ENCODE measurements at regions not wholly inside any gene's neighbourhood (a gene's known extent, or its start where the extent isn't known, plus 50 kb on each side); places are given as distances from the start of the nearest gene placed in this dataset.
"Not testable (repeated sequence)": the region's sequence is repeated elsewhere in the genome, so short reads cannot be mapped to it uniquely, and the experiment has no call there.

GRCh38 chr9:79489261-79490000 is 82.3 kb upstream of the TLE4 start:
- Histone ChIP-seq H3K27ac (no peak overlapping the region), H3K4me3 (no peak overlapping the region), H3K27me3 (no peaks in the 10 kb centered on the region), H3K4me1 (no peaks in the 10 kb centered on the region), H3K9me3 (no peaks in the 10 kb centered on the region), H3K36me3 (no peaks in the 10 kb centered on the region)
- TF ChIP-seq POLR2A (IDR thresholded peaks at IDR 0.05) (no peak), CTCF (IDR thresholded peaks at IDR 0.05) (no peak)
- intact Hi-C loops (cut with DNase I; ENCODE audit: low total_unique reads) = no loop called here
- DNase-seq = no peak

DNA sequence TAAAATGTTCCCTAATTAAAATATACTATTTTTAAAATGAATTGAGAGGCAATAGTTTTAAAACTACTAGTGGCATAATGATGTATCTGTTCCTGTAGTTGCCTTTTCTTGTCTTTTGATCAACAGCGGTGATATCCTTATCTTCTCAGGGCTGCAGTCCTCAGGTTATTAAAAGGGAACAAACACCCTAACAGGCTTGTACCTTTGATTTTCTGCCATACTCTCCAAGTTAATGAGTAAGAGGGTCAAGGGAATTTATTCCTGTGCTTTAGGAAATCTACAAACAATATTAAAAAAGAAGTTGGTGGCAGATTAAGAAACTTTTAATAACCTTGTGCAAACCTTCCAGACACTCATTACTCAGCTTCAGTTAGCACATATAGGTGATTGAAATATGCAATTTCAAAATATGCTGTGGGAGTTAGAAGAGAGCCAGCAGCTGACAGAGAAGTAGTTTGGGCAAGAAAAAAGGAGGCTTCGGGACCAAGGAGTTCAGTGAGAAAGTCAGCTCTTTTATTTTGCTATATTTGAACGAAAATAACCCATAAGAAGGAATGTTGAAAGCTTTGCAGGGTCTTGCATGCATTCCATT is 81.0 kb upstream of the TLE4 start:
- no peak overlapping the region for H3K27ac ChIP-seq
- H3K27me3 ChIP-seq = no peaks in the 10 kb centered on the region
- intact Hi-C loops (cut with DNase I; ENCODE audit: low total_unique reads) = no loop called here
- no peaks in the 10 kb centered on the region for H3K9me3 ChIP-seq
- no peaks in the 10 kb centered on the region for H3K4me1 ChIP-seq
- H3K4me3 ChIP-seq = no peak overlapping the region
- TF ChIP-seq CTCF (IDR thresholded peaks at IDR 0.05) (no peak), POLR2A (IDR thresholded peaks at IDR 0.05) (no peak)
- DNase-seq = no peak
- H3K36me3 ChIP-seq = no peaks in the 10 kb centered on the region

DNA sequence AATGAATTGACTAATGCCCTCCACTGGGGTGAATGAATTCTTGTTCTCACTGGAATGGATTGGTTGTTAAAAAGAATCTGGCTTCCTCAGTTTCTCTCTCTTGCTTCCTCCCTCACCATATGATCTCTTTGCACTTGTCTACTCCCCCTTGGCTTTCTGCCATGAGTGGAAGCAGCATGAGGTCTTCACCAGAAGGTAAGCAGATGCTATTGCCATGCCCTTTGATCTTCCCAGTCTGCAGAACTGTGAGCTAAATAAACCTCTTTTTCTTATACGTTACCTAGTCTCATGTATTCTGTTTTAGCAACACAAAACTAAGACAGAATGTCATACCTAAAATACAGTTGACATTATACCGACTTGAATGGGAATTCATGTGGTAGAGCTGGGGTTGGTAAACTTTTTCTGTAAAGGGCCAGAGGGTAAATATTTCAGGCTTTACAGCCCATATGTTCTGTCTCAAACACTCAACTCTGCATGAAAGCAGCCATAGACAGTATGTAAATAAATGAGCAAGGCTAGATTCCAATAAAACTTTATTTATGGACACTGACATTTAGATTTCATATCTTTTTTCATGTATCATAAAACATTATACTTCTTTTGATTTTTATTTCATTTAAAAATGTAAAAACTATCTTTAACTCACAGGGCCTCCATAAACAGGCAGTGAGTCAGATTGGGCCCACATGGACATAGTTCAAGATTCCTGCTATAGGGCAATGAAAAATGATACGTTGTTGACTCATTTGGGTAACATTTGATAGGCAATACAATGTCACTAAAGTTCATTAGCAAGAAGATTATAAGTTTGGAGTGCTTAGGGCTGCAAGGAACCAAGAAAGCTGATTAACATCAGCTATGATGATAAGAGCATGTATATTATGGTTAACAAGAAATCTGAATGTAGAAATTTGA is 79.4 kb upstream of the TLE4 start:
- intact Hi-C loops (cut with DNase I; ENCODE audit: low total_unique reads) = no loop called here
- no peak for DNase-seq
- TF ChIP-seq POLR2A (IDR thresholded peaks at IDR 0.05) (no peak), CTCF (IDR thresholded peaks at IDR 0.05) (no peak)
- Histone ChIP-seq H3K27ac (no peak overlapping the region), H3K4me1 (no peaks in the 10 kb centered on the region), H3K27me3 (no peaks in the 10 kb centered on the region), H3K4me3 (no peak overlapping the region), H3K36me3 (no peaks in the 10 kb centered on the region), H3K9me3 (no peaks in the 10 kb centered on the region)

GRCh38 chr9:79500196-79500864 is 71.4 kb upstream of the TLE4 start:
- H3K36me3 ChIP-seq; intact Hi-C loops (cut with DNase I; ENCODE audit: low total_unique reads); DNase-seq; H3K9me3 ChIP-seq; H3K4me1 ChIP-seq; H3K4me3 ChIP-seq; H3K27me3 ChIP-seq; H3K27ac ChIP-seq: not testable (repeated sequence)

DNA sequence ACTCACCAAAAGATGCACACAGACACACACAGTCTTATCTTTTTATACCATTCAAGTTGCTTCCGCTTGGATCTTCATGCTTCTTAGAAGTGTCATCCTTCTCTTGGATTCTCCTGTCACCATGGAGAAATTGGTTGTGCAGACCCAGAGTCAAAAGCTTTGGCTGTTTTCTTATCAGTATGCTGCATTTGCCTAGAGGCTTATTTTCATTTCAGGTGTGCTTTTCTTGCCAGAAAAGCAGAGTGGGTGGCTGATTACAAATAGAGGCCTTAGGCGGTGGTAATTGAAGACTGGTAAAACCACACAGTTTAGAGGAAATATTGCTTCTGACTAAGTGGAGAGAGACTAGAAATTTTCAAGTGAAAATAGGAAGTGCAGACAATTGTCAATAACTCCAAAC is 70.2 kb upstream of the TLE4 start:
- H3K9me3 ChIP-seq = no peaks in the 10 kb centered on the region
- H3K4me3 ChIP-seq = no peak overlapping the region
- intact Hi-C loops (cut with DNase I; ENCODE audit: low total_unique reads) = no loop called here
- H3K36me3 ChIP-seq = no peaks in the 10 kb centered on the region
- TF ChIP-seq CTCF (IDR thresholded peaks at IDR 0.05) (no peak), POLR2A (IDR thresholded peaks at IDR 0.05) (no peak)
- H3K27ac ChIP-seq = no peak overlapping the region
- H3K4me1 ChIP-seq = no peaks in the 10 kb centered on the region
- DNase-seq = no peak
- no peaks in the 10 kb centered on the region for H3K27me3 ChIP-seq

All from uterus (tissue), 3 donors.